Naive thymus-derived CD4-positive, alpha-beta T cell (primary cell): ENCODE measurements at regions not wholly inside any gene's neighbourhood (a gene's known extent, or its start where the extent isn't known, plus 50 kb on each side); places are given as distances from the start of the nearest gene placed in this dataset.

ENCODE experiments used
- ATAC-seq: fragments of 150-1000 bp; cut with Tn5 transposase; 2 replicates; pipeline ENCODE4 v1.10.0; 2021; ENCODE audit warnings: mild to moderate bottlenecking, moderate library complexity
- CTCF ChIA-PET: fragments of 350-600 bp; sonication (Branson Sonifier 250); formaldehyde crosslinking; loops from one replicate; lab custom pipeline; 2021; ENCODE audit warnings: antibody characterized with exemption; lab: Charles Lee
- POLR2A ChIA-PET: fragments of 350-600 bp; sonication (Branson Sonifier 250); formaldehyde crosslinking; loops from one replicate; lab custom pipeline; 2021; ENCODE audit warnings: antibody characterized with exemption, inconsistent platforms; lab: Charles Lee
- DNase-seq, 9 donors: peaks; one replicate each; pipeline versions ENCODE4 v3.0.0 to v3.0.0-alpha.2; 2020 to 2022; ENCODE audit warnings: mixed read lengths in 1 of 9
- H3K27ac ChIP-seq: one replicate; pipeline ENCODE4 v1.7.0; 2013; ENCODE audit warnings: mild to moderate bottlenecking, low read depth, low read length, moderate library complexity
- H3K27me3 ChIP-seq, 2 donors: one replicate each; pipeline ENCODE4 v1.7.0; 2013; ENCODE audit warnings: low read length in 2 of 2, mild to moderate bottlenecking in 2 of 2, moderate library complexity in 2 of 2; ENCODE audit not compliant: control insufficient read depth in 2 of 2, insufficient read depth in 2 of 2
- H3K36me3 ChIP-seq, 3 experiments: 1 replicate in 2 of 3; 2 replicates in 1 of 3; pipeline ENCODE4 v1.7.0; 2013; ENCODE audit warnings: low read length in 3 of 3, mild to moderate bottlenecking in 3 of 3, moderate library complexity in 1 of 3; ENCODE audit not compliant: insufficient read depth in 3 of 3, control insufficient read depth in 2 of 3
- H3K4me1 ChIP-seq, 2 donors: one replicate each; pipeline ENCODE4 v1.7.0; 2013; ENCODE audit warnings: low read length in 2 of 2, mild to moderate bottlenecking in 2 of 2, moderate library complexity in 1 of 2; ENCODE audit not compliant: control insufficient read depth in 2 of 2, insufficient read depth in 2 of 2
- H3K4me3 ChIP-seq: 2 replicates; pipeline ENCODE4 v1.7.0; 2013; ENCODE audit warnings: mild to moderate bottlenecking, low read length
- H3K9me3 ChIP-seq, 3 experiments: 1 replicate in 2 of 3; 2 replicates in 1 of 3; pipeline ENCODE4 v1.7.0; 2013; ENCODE audit warnings: low read length in 3 of 3; ENCODE audit not compliant: control insufficient read depth in 2 of 3
- H3K27ac Mint-ChIP-seq, 9 donors: one replicate each; pipeline ENCODE4 v1.8.0; 2020 to 2022; ENCODE audit warnings: mixed read lengths in 9 of 9, mild to moderate bottlenecking in 8 of 9, moderate library complexity in 5 of 9, inconsistent platforms in 2 of 9
- H3K27me3 Mint-ChIP-seq, 5 donors: one replicate each; pipeline ENCODE4 v1.8.0; 2021 to 2022; ENCODE audit warnings: mixed read lengths in 5 of 5, mild to moderate bottlenecking in 1 of 5
- H3K36me3 Mint-ChIP-seq, 5 donors: one replicate each; pipeline ENCODE4 v1.8.0; 2020 to 2022; ENCODE audit warnings: mixed read lengths in 5 of 5, mild to moderate bottlenecking in 3 of 5, inconsistent platforms in 1 of 5
- H3K4me1 Mint-ChIP-seq, 7 donors: one replicate each; pipeline ENCODE4 v1.8.0; 2020 to 2022; ENCODE audit warnings: mixed read lengths in 7 of 7, mild to moderate bottlenecking in 3 of 7, inconsistent platforms in 1 of 7
- H3K4me3 Mint-ChIP-seq, 10 donors: one replicate each; pipeline ENCODE4 v1.8.0; 2020 to 2022; ENCODE audit warnings: mild to moderate bottlenecking in 10 of 10, mixed read lengths in 10 of 10, moderate library complexity in 6 of 10, inconsistent platforms in 2 of 10
- H3K9me3 Mint-ChIP-seq, 11 donors: one replicate each; pipeline ENCODE4 v1.8.0; 2020 to 2022; ENCODE audit warnings: mixed read lengths in 11 of 11, mild to moderate bottlenecking in 4 of 11, inconsistent platforms in 1 of 11, moderate library complexity in 1 of 11
- intact Hi-C, 2 donors: fragments of 100-400 bp; cut with micrococcal nuclease; formaldehyde crosslinking; loops; one replicate each; pipeline ENCODE4 v1.15.1; 2023

DNA sequence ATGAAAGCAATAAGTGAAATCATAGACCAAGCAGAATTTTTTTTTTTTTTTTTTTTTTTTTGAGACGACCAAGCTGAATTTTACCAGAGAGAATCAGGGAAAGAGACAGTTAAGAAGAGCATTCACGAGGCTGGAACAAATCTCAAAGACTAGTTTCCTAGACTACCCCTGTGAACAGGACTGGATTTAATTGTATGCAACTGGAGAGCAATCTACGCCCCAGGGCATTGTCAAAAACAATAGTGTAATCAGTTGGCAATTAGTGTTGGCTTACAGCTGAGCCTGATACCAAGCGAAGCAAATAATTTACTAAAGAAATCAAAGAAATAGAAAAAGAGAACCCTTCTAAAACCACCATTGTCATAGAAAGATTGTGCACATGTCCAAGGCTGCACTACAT lies 232.9 kb upstream of the CPNE8 start:
- H3K27ac Mint-ChIP-seq: no peak overlapping the region

DNA sequence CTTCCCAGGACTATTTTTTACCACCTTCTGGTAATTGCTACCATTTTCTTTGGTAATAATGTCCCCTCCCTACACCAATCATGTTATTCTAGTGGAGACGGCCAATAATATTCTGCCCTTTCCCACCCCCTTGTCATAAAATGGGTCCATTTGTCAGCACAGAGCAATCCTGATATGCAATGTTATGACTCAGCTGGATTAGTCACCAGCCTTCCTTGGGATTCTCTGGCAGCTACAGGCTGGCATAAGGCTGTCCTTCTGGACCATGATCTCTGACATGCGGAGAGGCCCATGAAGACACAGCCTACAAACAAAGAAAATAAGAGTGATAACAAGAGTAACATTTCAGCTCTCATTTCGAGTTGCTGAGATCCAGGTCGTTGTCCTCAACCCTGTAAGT lies 222.0 kb upstream of the CPNE8 start:
- Mint-ChIP-seq H3K4me1 (no peaks in the 10 kb centered on the region), H3K4me3 (no peak overlapping the region), H3K9me3 (peaks cover 0 to 9% (median 0%) of the 10 kb centered on the region in 11 donors), H3K27me3 (peaks cover 0 to 8% (median 0%) of the 10 kb centered on the region in 5 donors), H3K27ac (no peak overlapping the region), H3K36me3 (no peaks in the 10 kb centered on the region)
- Histone ChIP-seq H3K4me1 (no peaks in the 10 kb centered on the region), H3K4me3 (no peak overlapping the region), H3K9me3 (no peaks in the 10 kb centered on the region), H3K36me3 (no peaks in the 10 kb centered on the region), H3K27ac (no peak overlapping the region), H3K27me3 (no peaks in the 10 kb centered on the region)
- CTCF ChIA-PET: no interaction called here
- POLR2A ChIA-PET: no interaction called here
- DNase-seq (no peak), ATAC-seq (no peak)
- intact Hi-C loops: no loop called here

More for the DNA sequence above, 232.9 kb upstream of the CPNE8 start:
- H3K27ac ChIP-seq: no peak overlapping the region
- Mint-ChIP-seq H3K9me3 (peaks cover 0 to 13% (median 0%) of the 10 kb centered on the region in 11 donors), H3K36me3 (peaks cover 0 to 6% (median 0%) of the 10 kb centered on the region in 5 donors), H3K27me3 (peaks cover 0 to 16% (median 11%) of the 10 kb centered on the region in 5 donors), H3K4me3 (no peak overlapping the region), H3K4me1 (no peaks in the 10 kb centered on the region)
- no peak overlapping the region for H3K4me3 ChIP-seq
- H3K36me3 ChIP-seq: no peaks in the 10 kb centered on the region
- ChIA-PET POLR2A (no interaction called here), CTCF (no interaction called here)
- ATAC-seq (no peak), DNase-seq (no peak)
- no peaks in the 10 kb centered on the region for H3K4me1 ChIP-seq
- H3K9me3 ChIP-seq: no peaks in the 10 kb centered on the region
- intact Hi-C loops: no loop called here
- no peaks in the 10 kb centered on the region for H3K27me3 ChIP-seq

DNA sequence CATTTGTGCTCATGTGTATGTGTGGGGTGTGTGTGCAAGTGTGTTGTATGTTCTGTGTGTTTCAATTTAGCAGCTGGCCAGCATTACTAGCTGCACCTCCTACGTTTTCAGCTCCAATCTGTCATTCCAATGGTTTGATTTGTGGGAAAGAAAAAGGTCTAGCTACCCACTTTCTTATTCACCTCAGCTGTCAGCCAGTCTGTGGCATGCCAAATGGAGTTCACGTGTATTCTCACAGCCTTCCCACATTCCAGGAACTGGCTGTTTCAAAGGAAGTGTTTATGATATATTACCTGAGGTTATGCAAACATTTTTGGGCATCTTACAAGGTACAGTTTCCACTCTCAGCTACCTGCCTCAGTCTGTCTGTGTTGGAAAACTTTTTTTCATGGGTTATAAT lies 220.2 kb upstream of the CPNE8 start:
- Mint-ChIP-seq H3K4me3 (no peak overlapping the region), H3K36me3 (peaks cover 0 to 4% (median 0%) of the 10 kb centered on the region in 5 donors), H3K27ac (no peak overlapping the region), H3K9me3 (peaks cover 0 to 13% (median 2%) of the 10 kb centered on the region in 11 donors), H3K4me1 (no peaks in the 10 kb centered on the region), H3K27me3 (peaks cover 0 to 11% (median 0%) of the 10 kb centered on the region in 5 donors)
- intact Hi-C loops: no loop called here
- H3K27me3 ChIP-seq: no peaks in the 10 kb centered on the region
- DNase-seq (no peak), ATAC-seq (no peak)
- no peaks in the 10 kb centered on the region for H3K9me3 ChIP-seq
- no peaks in the 10 kb centered on the region for H3K4me1 ChIP-seq
- no peak overlapping the region for H3K4me3 ChIP-seq
- H3K36me3 ChIP-seq: no peaks in the 10 kb centered on the region
- ChIA-PET CTCF (no interaction called here), POLR2A (no interaction called here)
- no peak overlapping the region for H3K27ac ChIP-seq

DNA sequence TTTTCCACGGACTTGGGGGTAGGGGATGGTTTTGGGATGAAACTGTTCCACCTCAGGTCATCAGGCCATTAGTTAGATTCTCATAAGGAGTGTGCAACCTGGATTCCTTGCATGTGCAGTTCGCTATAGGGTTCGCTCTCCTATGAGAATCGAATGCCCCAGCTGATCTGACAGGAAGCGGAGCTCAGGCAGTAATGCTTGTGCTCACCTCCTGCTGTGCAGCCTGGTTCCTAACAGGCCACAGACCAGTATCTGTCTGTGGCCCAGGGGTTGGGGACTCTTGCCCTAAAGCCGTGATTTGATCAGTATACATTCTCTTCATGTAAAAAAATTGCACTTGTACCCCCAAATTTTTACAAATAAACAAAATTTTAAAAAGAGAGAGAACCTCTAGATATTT lies 219.4 kb upstream of the CPNE8 start:
- Histone ChIP-seq H3K27me3 (no peaks in the 10 kb centered on the region), H3K4me3 (no peak overlapping the region), H3K36me3 (no peaks in the 10 kb centered on the region), H3K4me1 (no peaks in the 10 kb centered on the region), H3K27ac (no peak overlapping the region), H3K9me3 (no peaks in the 10 kb centered on the region)
- H3K9me3 Mint-ChIP-seq: peaks cover 0 to 13% (median 2%) of the 10 kb centered on the region in 11 donors
- ChIA-PET POLR2A (no interaction called here), CTCF (no interaction called here)
- peaks cover 0 to 11% (median 0%) of the 10 kb centered on the region in 5 donors for H3K27me3 Mint-ChIP-seq
- ATAC-seq (no peak), DNase-seq (no peak)
- H3K4me1 Mint-ChIP-seq: no peaks in the 10 kb centered on the region
- H3K27ac Mint-ChIP-seq: no peak overlapping the region
- H3K4me3 Mint-ChIP-seq: no peak overlapping the region
- intact Hi-C loops: no loop called here
- H3K36me3 Mint-ChIP-seq: peaks cover 0 to 4% (median 0%) of the 10 kb centered on the region in 5 donors

DNA sequence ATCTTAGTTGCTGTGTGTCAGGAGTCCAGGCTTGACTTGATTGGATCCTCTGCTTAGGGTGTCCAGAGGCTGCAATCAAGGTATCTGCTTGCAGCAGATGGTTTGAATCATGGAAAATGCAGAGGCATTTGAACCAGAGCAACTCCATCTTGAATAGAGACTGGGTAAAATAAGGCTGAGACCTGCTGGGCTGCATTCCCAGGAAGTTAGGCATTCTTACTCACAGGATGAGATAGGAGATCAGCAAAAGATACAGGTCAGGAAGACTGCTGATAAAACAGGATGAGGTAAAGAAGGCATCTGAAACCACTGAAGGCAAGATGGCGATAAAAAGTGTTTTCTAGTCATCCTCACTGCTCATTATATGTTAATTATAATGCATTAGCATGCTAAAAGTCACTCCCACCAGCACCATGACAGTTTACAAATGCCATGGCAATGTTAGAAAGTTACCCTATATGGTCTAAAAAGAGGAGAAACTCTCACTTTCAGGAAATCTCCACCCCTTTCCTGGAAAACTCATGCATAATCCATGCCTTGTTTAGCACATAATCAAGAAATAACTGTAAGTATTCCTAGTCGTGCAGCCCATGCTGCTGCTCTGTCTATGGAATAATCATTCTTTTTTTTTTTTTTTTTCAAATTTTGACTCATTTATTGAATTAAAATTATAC lies 218.3 kb upstream of the CPNE8 start:
- ATAC-seq (no peak), DNase-seq (no peak)
- Mint-ChIP-seq H3K4me3 (no peak overlapping the region), H3K4me1 (no peaks in the 10 kb centered on the region), H3K9me3 (peaks cover 0 to 13% (median 2%) of the 10 kb centered on the region in 11 donors), H3K27me3 (peaks cover 0 to 11% (median 0%) of the 10 kb centered on the region in 5 donors), H3K36me3 (peaks cover 0 to 4% (median 0%) of the 10 kb centered on the region in 5 donors), H3K27ac (no peak overlapping the region)
- Histone ChIP-seq H3K27me3 (no peaks in the 10 kb centered on the region), H3K4me3 (no peak overlapping the region), H3K36me3 (no peaks in the 10 kb centered on the region), H3K4me1 (no peaks in the 10 kb centered on the region), H3K27ac (no peak overlapping the region), H3K9me3 (no peaks in the 10 kb centered on the region)
- intact Hi-C loops: no loop called here
- ChIA-PET POLR2A (no interaction called here), CTCF (no interaction called here)

DNA sequence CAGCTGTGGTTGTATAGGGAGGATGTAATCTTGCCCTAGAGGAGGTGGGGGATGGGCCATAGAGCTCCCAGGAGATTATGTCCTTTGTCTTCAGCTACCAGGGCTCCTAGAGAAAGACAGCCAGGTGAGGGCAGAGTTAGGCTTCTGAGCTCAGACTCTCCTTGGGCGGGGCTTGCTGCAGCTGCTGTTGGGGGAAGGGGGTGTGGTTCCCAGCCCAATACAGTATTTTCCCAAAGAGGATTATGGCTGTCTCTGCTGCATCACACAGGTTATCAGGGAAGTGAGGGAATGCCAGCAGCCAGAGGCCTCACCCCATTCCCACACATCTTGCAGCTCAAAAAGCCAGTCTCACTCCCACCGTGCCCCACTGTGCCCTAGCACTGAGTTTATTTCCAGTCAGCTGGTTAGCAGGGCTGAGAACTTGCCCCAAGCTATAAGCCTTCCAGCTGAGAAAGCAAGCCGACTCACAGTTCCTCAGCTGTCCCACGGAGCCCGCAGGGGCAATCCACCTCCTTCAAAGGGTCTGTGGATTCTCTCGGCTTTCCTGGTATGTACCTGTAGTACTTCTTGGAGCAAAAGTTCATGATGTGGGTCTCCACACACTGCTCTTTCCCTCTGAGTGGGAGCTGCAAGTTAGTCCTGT lies 217.3 kb upstream of the CPNE8 start:
- Histone ChIP-seq H3K4me1 (no peaks in the 10 kb centered on the region), H3K36me3 (no peaks in the 10 kb centered on the region), H3K9me3 (no peaks in the 10 kb centered on the region), H3K4me3 (no peak overlapping the region), H3K27ac (no peak overlapping the region), H3K27me3 (no peaks in the 10 kb centered on the region)
- H3K9me3 Mint-ChIP-seq: peaks cover 0 to 13% (median 2%) of the 10 kb centered on the region in 11 donors
- H3K27me3 Mint-ChIP-seq: peaks cover 0 to 11% (median 0%) of the 10 kb centered on the region in 5 donors
- H3K4me1 Mint-ChIP-seq: no peaks in the 10 kb centered on the region
- H3K36me3 Mint-ChIP-seq: peaks cover 0 to 4% (median 0%) of the 10 kb centered on the region in 5 donors
- no peak overlapping the region for H3K27ac Mint-ChIP-seq
- no peak overlapping the region for H3K4me3 Mint-ChIP-seq
- CTCF ChIA-PET: no interaction called here
- ATAC-seq (no peak), DNase-seq (no peak)
- intact Hi-C loops: no loop called here
- POLR2A ChIA-PET: no interaction called here

DNA sequence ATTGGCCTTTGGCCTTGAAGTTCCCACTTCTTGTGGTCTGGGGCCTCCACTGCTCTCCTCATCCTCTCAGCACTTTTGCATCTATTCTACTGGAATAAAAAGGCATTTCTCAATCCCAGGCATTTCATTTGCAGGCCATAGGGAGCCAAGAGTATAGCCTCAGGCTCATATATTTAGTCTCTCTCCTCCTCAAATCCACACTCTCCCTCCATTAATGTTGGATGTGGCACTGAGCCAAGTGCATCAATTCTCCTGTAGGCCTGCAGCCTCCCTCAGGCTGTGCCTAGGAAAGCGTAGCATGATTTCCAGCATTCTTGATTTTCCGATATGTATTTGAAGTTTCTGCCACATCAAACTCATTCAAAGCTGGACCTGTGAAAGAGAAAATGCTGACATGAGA lies 211.5 kb upstream of the CPNE8 start:
- H3K4me3 ChIP-seq: no peak overlapping the region
- H3K36me3 ChIP-seq: no peaks in the 10 kb centered on the region
- DNase-seq (no peak), ATAC-seq (no peak)
- Mint-ChIP-seq H3K4me3 (no peak overlapping the region), H3K27me3 (peaks cover 0 to 10% (median 0%) of the 10 kb centered on the region in 5 donors), H3K27ac (no peak overlapping the region), H3K4me1 (no peaks in the 10 kb centered on the region), H3K36me3 (no peaks in the 10 kb centered on the region), H3K9me3 (peaks cover 0 to 3% (median 0%) of the 10 kb centered on the region in 11 donors)
- no peaks in the 10 kb centered on the region for H3K4me1 ChIP-seq
- H3K9me3 ChIP-seq: no peaks in the 10 kb centered on the region
- no peak overlapping the region for H3K27ac ChIP-seq
- no peaks in the 10 kb centered on the region for H3K27me3 ChIP-seq
- CTCF ChIA-PET: no interaction called here
- intact Hi-C loops: no loop called here
- POLR2A ChIA-PET: no interaction called here
